Right lobe of liver (tissue), 6 donors: ENCODE measurements at regions not wholly inside any gene's neighbourhood (a gene's known extent, or its start where the extent isn't known, plus 50 kb on each side); places are given as distances from the start of the nearest gene placed in this dataset.
"Not testable (repeated sequence)": the region's sequence is repeated elsewhere in the genome, so short reads cannot be mapped to it uniquely, and the experiment has no call there.

Source experiments
- ATAC-seq, 4 donors: fragments of 200-7000 bp; cut with Tn5 transposase; one replicate each; pipeline ENCODE4 v1.9.1; 2020; ENCODE audit warnings: mild to moderate bottlenecking in 4 of 4, moderate library complexity in 4 of 4
- DNase-seq, 3 donors: peaks; one replicate each; pipeline ENCODE4 v3.0.0-alpha.2; 2020
- H3K27ac ChIP-seq, 3 donors: fragments of 200-600 bp; one replicate each; pipeline ENCODE4 v1.8.0; 2022
- H3K27me3 ChIP-seq, 2 donors: fragments of 200-600 bp; one replicate each; pipeline ENCODE4 v1.8.0; 2022
- H3K36me3 ChIP-seq, 4 donors: fragments of 200-600 bp; sonication (generic) in 1 of 4; one replicate each; pipeline versions ENCODE4 v1.5.1 to v1.8.0; 2017 to 2022; ENCODE audit warnings: control low read depth in 1 of 4
- H3K4me1 ChIP-seq, 4 donors: fragments of 200-600 bp; sonication (generic) in 1 of 4; one replicate each; pipeline versions ENCODE4 v1.5.1 to v1.8.0; 2017 to 2022; ENCODE audit warnings: control low read depth in 1 of 4
- H3K4me3 ChIP-seq, 3 donors: fragments of 200-600 bp; one replicate each; pipeline ENCODE4 v1.8.0; 2022
- H3K9me3 ChIP-seq, 4 donors: fragments of 200-600 bp; sonication (generic) in 1 of 4; one replicate each; pipeline versions ENCODE4 v1.5.1 to v1.8.0; 2017 to 2022; ENCODE audit warnings: control low read depth in 1 of 4
- CTCF ChIP-seq, 4 donors: fragments of 200-600 bp in 3 of 4; fragments of 450-650 bp in 1 of 4; IDR thresholded peaks; one replicate each; pipeline versions ENCODE4 v1.5.1 to v1.8.0; 2016 to 2022; ENCODE audit warnings: antibody characterized with exemption in 4 of 4, mild to moderate bottlenecking in 2 of 4
- POLR2A ChIP-seq: fragments of 450-650 bp; IDR thresholded peaks from one replicate; pipeline ENCODE4 v1.6.1; 2017; ENCODE audit warnings: antibody characterized with exemption, mild to moderate bottlenecking
- WGBS: methylation state at CpG from one replicate; pipeline ENCODE4 v1.1.6; 2018; ENCODE audit warnings: low coverage, low lambda C conversion rate; ENCODE audit not compliant: insufficient coverage; ENCODE audit errors: missing lambda C conversion rate; 5-methylcytosine and 5-hydroxymethylcytosine counted together
- intact Hi-C, 2 donors: fragments of 100-400 bp; cut with DNase I; formaldehyde crosslinking; loops; one replicate each; pipeline versions ENCODE4 v1.11.2 to v1.14.1; 2022
- donor health status: DM: no; HTN: yes; CAD: no.
- donor health status: DM: no; HTN: no; CAD: no.
- donor health status: DM: no; HTN: no; CAD: no.
- donor health status: DM: no; HTN: yes; CAD: no.
- donor health status: DM: no; HTN: yes; CAD: no.

DNA sequence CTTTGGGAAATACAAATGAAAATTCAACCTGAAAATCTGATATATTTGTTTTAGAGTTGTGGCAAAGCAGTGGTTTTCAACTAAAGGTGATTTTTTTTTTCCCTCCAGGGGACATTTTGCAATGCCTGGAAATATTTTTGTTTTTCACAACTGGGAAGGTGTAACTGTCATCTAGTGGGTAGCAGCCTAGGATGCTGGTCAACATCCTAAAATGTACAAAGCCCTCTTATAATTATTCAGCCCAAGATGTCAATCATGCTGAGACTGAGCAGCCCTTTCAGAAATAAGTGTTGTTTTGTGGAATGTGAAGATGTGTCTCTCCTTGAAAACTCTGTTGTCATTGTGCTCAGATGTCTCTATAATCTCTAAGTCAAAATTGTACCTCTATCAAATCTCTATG lies 95.2 kb upstream of the NCAM2 start:
- no peak overlapping the region for H3K4me3 ChIP-seq
- H3K27me3 ChIP-seq: no peaks in the 10 kb centered on the region
- H3K4me1 ChIP-seq: no peaks in the 10 kb centered on the region
- H3K36me3 ChIP-seq: no peaks in the 10 kb centered on the region
- H3K9me3 ChIP-seq: no peaks in the 10 kb centered on the region
- ATAC-seq (no peak), DNase-seq (no peak)
- TF ChIP-seq CTCF (IDR thresholded peaks at IDR 0.05) (no peak), POLR2A (no peak)
- intact Hi-C loops: no loop called here
- no peak overlapping the region for H3K27ac ChIP-seq

GRCh38 chr21:20927555-20927954 lies 70.7 kb upstream of the NCAM2 start:
- 63% methylated on average over 11 of the region's 13 CpGs for WGBS
- H3K4me3 ChIP-seq: not testable (repeated sequence)

DNA sequence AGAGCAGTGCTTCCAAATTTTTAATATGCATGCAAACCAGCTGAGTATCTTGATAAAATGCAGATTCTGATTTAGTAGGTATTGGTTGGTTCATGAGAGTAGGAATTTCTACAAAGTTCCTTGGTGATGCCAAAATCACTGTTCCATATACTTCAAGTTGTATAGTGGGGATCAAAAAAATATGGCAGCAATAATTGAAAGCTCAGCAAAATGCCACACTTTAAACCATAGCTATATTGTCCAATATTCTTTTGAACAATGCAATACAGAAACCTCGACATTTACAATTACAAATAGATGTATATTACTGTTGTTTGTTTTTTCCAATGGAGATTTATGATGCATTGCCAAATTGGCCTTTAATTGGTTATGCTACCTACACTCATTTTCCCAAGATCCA lies 55.7 kb upstream of the NCAM2 start:
- no peaks in the 10 kb centered on the region for H3K9me3 ChIP-seq
- H3K27me3 ChIP-seq: no peaks in the 10 kb centered on the region
- no peak for TF ChIP-seq CTCF (IDR thresholded peaks at IDR 0.05)
- H3K27ac ChIP-seq: no peak overlapping the region
- H3K4me1 ChIP-seq: no peaks in the 10 kb centered on the region
- intact Hi-C loops: no loop called here
- ATAC-seq (no peak), DNase-seq (no peak)
- no peaks in the 10 kb centered on the region for H3K36me3 ChIP-seq
- WGBS: 42% methylated on average over 1 of the region's 1 CpG
- H3K4me3 ChIP-seq: no peak overlapping the region

More at GRCh38 chr21:20927555-20927954, 70.7 kb upstream of the NCAM2 start:
- H3K27me3 ChIP-seq, ATAC-seq, H3K27ac ChIP-seq, H3K4me1 ChIP-seq, DNase-seq, H3K36me3 ChIP-seq, intact Hi-C loops, H3K9me3 ChIP-seq: not testable (repeated sequence)

DNA sequence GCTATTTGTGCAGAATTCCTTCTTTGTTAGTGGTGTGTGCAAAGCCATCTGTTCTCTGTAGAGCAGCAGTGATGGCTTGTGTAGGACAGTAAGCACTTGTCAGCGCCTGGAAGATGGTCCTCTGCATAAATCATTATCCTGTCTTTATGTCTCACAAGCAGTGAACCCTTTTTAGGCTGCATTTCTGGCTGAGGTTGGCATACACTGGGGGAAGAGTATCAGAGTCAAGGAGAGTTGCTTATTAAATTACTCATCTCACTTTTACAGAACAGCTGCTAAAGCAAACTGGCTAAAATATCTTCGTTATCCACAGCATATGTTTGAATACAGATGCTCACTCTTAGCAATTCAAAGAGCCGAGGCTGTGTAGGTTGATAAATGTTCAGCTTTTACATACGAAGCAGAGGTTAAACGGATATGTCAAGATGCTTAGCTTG lies 54.6 kb upstream of the NCAM2 start:
- WGBS: 39% methylated on average over 5 of the region's 5 CpGs

GRCh38 chr21:20944139-20944538 lies 54.1 kb upstream of the NCAM2 start:
- Histone ChIP-seq H3K27ac (no peak overlapping the region), H3K4me3 (no peak overlapping the region)

More for the DNA sequence above, 54.6 kb upstream of the NCAM2 start:
- Histone ChIP-seq H3K27ac (no peak overlapping the region), H3K4me1 (no peaks in the 10 kb centered on the region), H3K36me3 (no peaks in the 10 kb centered on the region), H3K9me3 (no peaks in the 10 kb centered on the region), H3K27me3 (no peaks in the 10 kb centered on the region), H3K4me3 (no peak overlapping the region)
- TF ChIP-seq POLR2A: no peak
- TF ChIP-seq CTCF (IDR thresholded peaks at IDR 0.05): no peak
- no peak for ATAC-seq
- DNase-seq: no peak
- intact Hi-C loops: no loop called here

More at GRCh38 chr21:20944139-20944538, 54.1 kb upstream of the NCAM2 start:
- TF ChIP-seq CTCF (IDR thresholded peaks at IDR 0.05): no peak
- no peak for TF ChIP-seq POLR2A
- no peaks in the 10 kb centered on the region for H3K36me3 ChIP-seq
- intact Hi-C loops: no loop called here
- H3K27me3 ChIP-seq: no peaks in the 10 kb centered on the region
- ATAC-seq (no peak), DNase-seq (no peak)
- no peaks in the 10 kb centered on the region for H3K9me3 ChIP-seq
- H3K4me1 ChIP-seq: no peaks in the 10 kb centered on the region
